H1 (cell line): ENCODE measurements at regions not wholly inside any gene's neighbourhood (a gene's known extent, or its start where the extent isn't known, plus 50 kb on each side); places are given as distances from the start of the nearest gene placed in this dataset.

Source experiments
- CTCF ChIA-PET: fragments of 300-600 bp; sonication (Branson Sonifier 250); formaldehyde crosslinking; loops from one replicate; lab custom pipeline; 2021; ENCODE audit not compliant: partially characterized antibody; lab: Charles Lee
- POLR2A ChIA-PET: fragments of 300-600 bp; sonication (Branson Sonifier 250); formaldehyde crosslinking; loops from one replicate; lab custom pipeline; 2021; ENCODE audit warnings: inconsistent platforms; ENCODE audit not compliant: partially characterized antibody; lab: Charles Lee
- DNase-seq, 2 experiments: peaks; one replicate each; pipeline versions ENCODE4 v3.0.0 to v3.0.0-alpha.2; 2010 to 2022; ENCODE audit warnings: low spot score in 2 of 2, low read depth in 1 of 2, mixed read lengths in 1 of 2
- FAIRE-seq: peaks from 2 replicates; lab custom pipeline; 2011; peaks lifted over from hg19 to GRCh38; lab: Jason Lieb, UNC
- H2AFZ ChIP-seq: 2 replicates; pipeline ENCODE4 v1.8.1; 2012; ENCODE audit warnings: low read length, inconsistent platforms
- H2AK5ac ChIP-seq: 2 replicates; pipeline ENCODE4 v1.6.1; 2013; ENCODE audit warnings: low read depth, low read length
- H2BK120ac ChIP-seq: replicated peaks from 2 replicates; pipeline ENCODE3; 2013; ENCODE audit warnings: low read depth, low read length, inconsistent platforms
- H2BK12ac ChIP-seq: 2 replicates; pipeline ENCODE4 v1.6.1; 2013; ENCODE audit warnings: low read depth, low read length
- H2BK15ac ChIP-seq: 2 replicates; pipeline ENCODE4 v1.6.1; 2013; ENCODE audit warnings: low read length
- H2BK20ac ChIP-seq: 2 replicates; pipeline ENCODE4 v1.6.1; 2013; ENCODE audit warnings: low read length
- H2BK5ac ChIP-seq: 2 replicates; pipeline ENCODE4 v1.6.1; 2013; ENCODE audit warnings: low read depth, low read length
- H3K14ac ChIP-seq: 2 replicates; pipeline ENCODE4 v1.6.1; 2013; ENCODE audit warnings: inconsistent platforms; ENCODE audit not compliant: insufficient read length
- H3K18ac ChIP-seq: 2 replicates; pipeline ENCODE4 v1.6.1; 2013; ENCODE audit warnings: low read length; ENCODE audit errors: extremely low read depth
- H3K23ac ChIP-seq: 2 replicates; pipeline ENCODE4 v1.6.1; 2013; ENCODE audit warnings: inconsistent platforms; ENCODE audit not compliant: insufficient read length
- H3K23me2 ChIP-seq: 2 replicates; pipeline ENCODE4 v1.6.1; 2013; ENCODE audit warnings: low read depth, low read length
- H3K27ac ChIP-seq: 2 replicates; pipeline ENCODE4 v1.6.1; 2011; ENCODE audit warnings: low read depth, low read length, inconsistent platforms
- H3K27me3 ChIP-seq, 4 experiments: replicated peaks in 1 of 4; 1 replicate in 1 of 4; 2 replicates in 3 of 4; pipeline versions ENCODE4 v1.6.1 to v1.8.1; 2011 to 2013; ENCODE audit warnings: low read length in 3 of 4, mild to moderate bottlenecking in 3 of 4, inconsistent platforms in 2 of 4, mixed read lengths in 2 of 4, moderate library complexity in 1 of 4; ENCODE audit not compliant: control insufficient read depth in 3 of 4, insufficient read depth in 3 of 4; ENCODE audit errors: extremely low read depth in 1 of 4
- H3K36me3 ChIP-seq, 4 experiments: 2 replicates each; pipeline versions ENCODE4 v1.6.1 to v1.8.1; 2011 to 2013; ENCODE audit warnings: mild to moderate bottlenecking in 4 of 4, low read length in 3 of 4, moderate library complexity in 2 of 4, control low read depth in 1 of 4, inconsistent platforms in 1 of 4; ENCODE audit not compliant: insufficient read depth in 4 of 4, control insufficient read depth in 2 of 4
- H3K4ac ChIP-seq: replicated peaks from 2 replicates; pipeline ENCODE3; 2013; ENCODE audit warnings: low read length, low read depth, mixed read lengths, inconsistent platforms; ENCODE audit not compliant: insufficient read length
- H3K4me1 ChIP-seq, 4 experiments: replicated peaks in 1 of 4; 1 replicate in 1 of 4; 2 replicates in 3 of 4; pipeline versions ENCODE4 v1.6.1 to v1.8.1; 2011 to 2013; ENCODE audit warnings: low read length in 3 of 4, inconsistent platforms in 2 of 4, mixed read lengths in 1 of 4; ENCODE audit not compliant: insufficient read depth in 4 of 4, control insufficient read depth in 3 of 4
- H3K4me2 ChIP-seq, 2 experiments: 2 replicates each; pipeline versions ENCODE4 v1.6.1 to v1.8.1; 2011 to 2013; ENCODE audit warnings: low read depth in 2 of 2, low read length in 2 of 2, control low read depth in 1 of 2, inconsistent platforms in 1 of 2, mild to moderate bottlenecking in 1 of 2; ENCODE audit not compliant: insufficient read depth in 1 of 2
- H3K4me3 ChIP-seq, 4 experiments: fragments of 200-600, 300-600 bp in 1 of 4; sonication (generic), shearing (Covaris generic), sonication (Bioruptor Twin) in 1 of 4; 2 replicates each; pipeline versions ENCODE4 v1.5.1 to v1.8.1; 2011 to 2016; ENCODE audit warnings: low read length in 4 of 4, low read depth in 3 of 4, control low read depth in 2 of 4, inconsistent platforms in 2 of 4, mild to moderate bottlenecking in 2 of 4, mixed read lengths in 1 of 4, moderate library complexity in 1 of 4; ENCODE audit not compliant: insufficient read depth in 2 of 4; ENCODE audit errors: extremely low read depth in 1 of 4
- H3K56ac ChIP-seq: replicated peaks from 2 replicates; pipeline ENCODE3; 2013; ENCODE audit warnings: low read depth, mild to moderate bottlenecking, mixed read lengths, low read length, inconsistent platforms; ENCODE audit not compliant: insufficient read length
- H3K79me1 ChIP-seq: 2 replicates; pipeline ENCODE4 v1.6.1; 2013; ENCODE audit warnings: low read depth, low read length, control low read depth
- H3K79me2 ChIP-seq, 2 experiments: 2 replicates each; pipeline versions ENCODE4 v1.6.1 to v1.8.1; 2012 to 2013; ENCODE audit warnings: low read length in 2 of 2, mild to moderate bottlenecking in 2 of 2, inconsistent platforms in 1 of 2; ENCODE audit not compliant: insufficient read depth in 2 of 2, control insufficient read depth in 1 of 2
- H3K9ac ChIP-seq, 4 experiments: replicated peaks in 1 of 4; 1 replicate in 1 of 4; 2 replicates in 3 of 4; pipeline versions ENCODE4 v1.6.1 to v1.8.1; 2011 to 2013; ENCODE audit warnings: low read depth in 3 of 4, low read length in 3 of 4, control low read depth in 2 of 4, mild to moderate bottlenecking in 2 of 4, moderate library complexity in 2 of 4, inconsistent platforms in 1 of 4; ENCODE audit errors: extremely low read depth in 1 of 4
- H3K9me3 ChIP-seq, 2 experiments: 2 replicates each; pipeline versions ENCODE4 v1.6.1 to v1.8.1; 2012 to 2013; ENCODE audit warnings: mild to moderate bottlenecking in 2 of 2, moderate library complexity in 2 of 2, control low read depth in 1 of 2, inconsistent platforms in 1 of 2, low read depth in 1 of 2, low read length in 1 of 2, mixed read lengths in 1 of 2; ENCODE audit not compliant: insufficient read depth in 2 of 2
- H4K20me1 ChIP-seq, 2 experiments: replicated peaks in 1 of 2; 2 replicates each; pipeline versions ENCODE3 to v1.8.1; 2011 to 2013; ENCODE audit warnings: inconsistent platforms in 2 of 2, low read length in 2 of 2, mild to moderate bottlenecking in 1 of 2; ENCODE audit not compliant: insufficient read depth in 2 of 2, control insufficient read depth in 1 of 2
- H4K5ac ChIP-seq: 2 replicates; pipeline ENCODE4 v1.6.1; 2013; ENCODE audit warnings: low read length, low read depth, mixed read lengths, inconsistent platforms; ENCODE audit not compliant: insufficient read length
- H4K8ac ChIP-seq: 2 replicates; pipeline ENCODE4 v1.8.0; 2013; ENCODE audit warnings: mild to moderate bottlenecking, moderate library complexity, low read length, inconsistent platforms; ENCODE audit not compliant: insufficient read depth; ENCODE audit errors: extremely low read depth
- H4K91ac ChIP-seq: replicated peaks from 2 replicates; pipeline ENCODE3; 2013; ENCODE audit warnings: low read length, mixed read lengths, inconsistent platforms; ENCODE audit not compliant: insufficient read length
- CBX5 ChIP-seq: fragments of 300-800, 300-1000 bp; sonication (generic); IDR thresholded peaks from 2 replicates; pipeline ENCODE4 v1.7.1; 2016; ENCODE audit warnings: antibody characterized with exemption, low read length, low read depth
- CBX8 ChIP-seq: fragments of 300-800, 300-1000 bp; sonication (generic); IDR thresholded peaks from 2 replicates; pipeline ENCODE4 v1.7.1; 2016; ENCODE audit warnings: low read depth, low read length, borderline replicate concordance
- CHD1 ChIP-seq: IDR thresholded peaks from 2 replicates; pipeline ENCODE4 v1.6.1; 2012; ENCODE audit warnings: low read depth, low read length, improper control_type of control experiment
- EGR1 ChIP-seq: IDR thresholded peaks from 2 replicates; pipeline ENCODE4 v1.6.1; 2011; ENCODE audit warnings: low read depth, low read length, borderline replicate concordance
- GABPA ChIP-seq: IDR thresholded peaks from 2 replicates; pipeline ENCODE4 v1.6.1; 2011; ENCODE audit warnings: mild to moderate bottlenecking, low read length, moderate library complexity, borderline replicate concordance; ENCODE audit not compliant: insufficient read depth
- JUN ChIP-seq: IDR thresholded peaks from 2 replicates; pipeline ENCODE4 v1.6.1; 2011; ENCODE audit warnings: low read depth, mild to moderate bottlenecking, improper control_type of control experiment, low read length
- RXRA ChIP-seq: IDR thresholded peaks from 2 replicates; pipeline ENCODE4 v1.6.1; 2011; ENCODE audit warnings: low read depth, mild to moderate bottlenecking, low read length, moderate library complexity; ENCODE audit not compliant: insufficient read depth
- SIX5 ChIP-seq: IDR thresholded peaks from 2 replicates; pipeline ENCODE4 v1.6.1; 2011; ENCODE audit warnings: mild to moderate bottlenecking, low read depth, low read length
- WGBS, 2 experiments: shearing (Covaris generic) in 1 of 2; methylation state at CpG; one replicate each; pipeline versions ENCODE4 v1.1.6 to v1.1.7; 2013 to 2015; ENCODE audit warnings: low lambda C conversion rate in 2 of 2, mixed read lengths in 2 of 2, inconsistent platforms in 1 of 2, low coverage in 1 of 2, missing lambda C conversion rate in 1 of 2; ENCODE audit not compliant: insufficient replicate concordance in 2 of 2, insufficient coverage in 1 of 2, insufficient read length in 1 of 2; ENCODE audit errors: extremely low coverage in 1 of 2, missing lambda C conversion rate in 1 of 2; 5-methylcytosine and 5-hydroxymethylcytosine counted together
- TF ChIP-seq, protein P1 (sequence below): IDR thresholded peaks from 2 replicates; pipeline ENCODE4 v1.6.1; 2011; ENCODE audit warnings: low read depth, mild to moderate bottlenecking, low read length; ENCODE audit not compliant: insufficient read depth
- TF ChIP-seq, protein P2 (sequence below): IDR thresholded peaks from 2 replicates; pipeline ENCODE4 v1.6.1; 2012; ENCODE audit warnings: low read length, inconsistent platforms

DNA sequence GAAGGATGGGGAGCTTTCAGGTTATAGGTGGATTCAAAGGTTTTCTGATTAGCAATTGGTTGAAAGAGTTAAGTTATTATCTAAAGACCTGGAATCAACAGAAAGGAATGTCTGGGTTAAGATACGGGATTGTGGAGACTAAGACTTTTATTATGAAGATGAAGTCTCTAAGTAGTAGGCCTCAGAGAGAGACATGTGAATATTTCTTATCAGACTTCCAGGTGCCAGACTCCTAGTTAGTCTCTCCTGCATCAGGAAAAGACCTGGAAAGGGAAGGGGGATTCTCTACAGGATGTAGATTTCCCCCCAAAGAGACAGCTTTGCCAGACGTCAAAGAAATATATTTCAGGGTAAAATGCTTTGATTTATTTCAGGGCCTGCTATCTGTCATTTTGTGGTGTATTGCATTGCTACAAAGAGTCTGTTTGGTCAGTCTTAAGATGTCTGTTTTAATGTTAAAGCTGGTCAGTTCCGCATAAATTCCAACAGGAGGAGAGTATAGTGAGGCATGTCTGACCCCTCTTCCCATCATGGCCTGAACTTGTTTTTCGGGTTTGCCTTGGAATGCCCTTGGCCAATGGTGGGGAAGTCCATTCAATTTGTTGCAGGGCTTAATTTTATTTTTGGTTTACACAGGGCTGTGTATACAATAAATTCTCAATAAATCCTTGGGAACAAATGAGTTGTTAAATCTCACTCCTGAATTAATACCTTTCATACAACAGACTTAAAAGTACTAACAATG lies 103.4 kb upstream of the RALGAPA2 start:
- H3K4me3 ChIP-seq, result peak overlapping the region in 1 of 4 experiments; percentile 11; a peak in 1 of 8 replicates
- H3K4me1 ChIP-seq, result peaks cover 6 to 19% (median 15%) of the 10 kb centered on the region in 4 experiments; a peak in 6 of 7 replicates
- no peak overlapping the region for H3K23ac ChIP-seq
- no peak overlapping the region for H2AFZ ChIP-seq
- H3K4me2 ChIP-seq, result no peak overlapping the region; a peak in 1 of 4 replicates
- CTCF ChIA-PET, result interaction anchor here (3.5 kb wide), 1 partner anchor 8 kb away, joined by 17 read pairs; no protein-coding TSS in a partner anchor
- no peak overlapping the region for H2BK20ac ChIP-seq
- DNase-seq, result no peak
- no peak overlapping the region for H3K4ac ChIP-seq
- no peak overlapping the region for H3K18ac ChIP-seq
- H2BK15ac ChIP-seq, result no peak overlapping the region
- H3K14ac ChIP-seq, result no peak overlapping the region
- H4K91ac ChIP-seq, result no peak overlapping the region
- no peak overlapping the region for H4K5ac ChIP-seq
- no peak overlapping the region for H2AK5ac ChIP-seq
- H2BK120ac ChIP-seq, result no peak overlapping the region
- no peaks in the 10 kb centered on the region for H3K79me2 ChIP-seq
- no peak overlapping the region for H3K56ac ChIP-seq
- H2BK12ac ChIP-seq, result no peak overlapping the region; the same call in 1 of the 2 replicates
- H4K20me1 ChIP-seq, result no peaks in the 10 kb centered on the region
- no peaks in the 10 kb centered on the region for H3K9me3 ChIP-seq
- no peak overlapping the region for H3K27ac ChIP-seq
- no peak overlapping the region; the same call in 1 of the 2 replicates for H2BK5ac ChIP-seq
- WGBS, 2 experiments, result 62% methylated on average over 4 of the region's 4 CpGs; no CpG with 5 or more reads in 1 of the 2 experiments
- no peaks in the 10 kb centered on the region for H3K36me3 ChIP-seq
- H3K23me2 ChIP-seq, result no peaks in the 10 kb centered on the region
- no peak overlapping the region for H4K8ac ChIP-seq
- FAIRE-seq, result peak; percentile 19
- H3K27me3 ChIP-seq, result no peaks in the 10 kb centered on the region
- no peaks in the 10 kb centered on the region for H3K79me1 ChIP-seq
- H3K9ac ChIP-seq, result no peak overlapping the region
- POLR2A ChIA-PET, result interaction anchor here (0.6 kb wide), 1 partner anchor 495 kb away, joined by 3 read pairs; no protein-coding TSS in a partner anchor
- TF ChIP-seq GABPA (no peak), JUN (no peak), CBX8 (no peak), CBX5 (no peak), CHD1 (no peak), SIX5 (no peak), EGR1 (no peak), RXRA (no peak)
- TF ChIP-seq, protein P1, sequence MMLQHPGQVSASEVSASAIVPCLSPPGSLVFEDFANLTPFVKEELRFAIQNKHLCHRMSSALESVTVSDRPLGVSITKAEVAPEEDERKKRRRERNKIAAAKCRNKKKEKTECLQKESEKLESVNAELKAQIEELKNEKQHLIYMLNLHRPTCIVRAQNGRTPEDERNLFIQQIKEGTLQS, result no peak
- TF ChIP-seq, protein P2, sequence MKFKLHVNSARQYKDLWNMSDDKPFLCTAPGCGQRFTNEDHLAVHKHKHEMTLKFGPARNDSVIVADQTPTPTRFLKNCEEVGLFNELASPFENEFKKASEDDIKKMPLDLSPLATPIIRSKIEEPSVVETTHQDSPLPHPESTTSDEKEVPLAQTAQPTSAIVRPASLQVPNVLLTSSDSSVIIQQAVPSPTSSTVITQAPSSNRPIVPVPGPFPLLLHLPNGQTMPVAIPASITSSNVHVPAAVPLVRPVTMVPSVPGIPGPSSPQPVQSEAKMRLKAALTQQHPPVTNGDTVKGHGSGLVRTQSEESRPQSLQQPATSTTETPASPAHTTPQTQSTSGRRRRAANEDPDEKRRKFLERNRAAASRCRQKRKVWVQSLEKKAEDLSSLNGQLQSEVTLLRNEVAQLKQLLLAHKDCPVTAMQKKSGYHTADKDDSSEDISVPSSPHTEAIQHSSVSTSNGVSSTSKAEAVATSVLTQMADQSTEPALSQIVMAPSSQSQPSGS, result no peak
